AG09319 (cell line): ENCODE measurements at regions not wholly inside any gene's neighbourhood (a gene's known extent, or its start where the extent isn't known, plus 50 kb on each side); places are given as distances from the start of the nearest gene placed in this dataset.

ENCODE experiments used
- DNase-seq: peaks from one replicate; pipeline ENCODE4 v3.0.0-alpha.2; 2010; ENCODE audit warnings: low read depth; ENCODE audit errors: extremely low read depth
- TF ChIP-seq, protein P1 (sequence below): IDR thresholded peaks from 2 replicates; pipeline ENCODE4 v1.5.1; 2011; ENCODE audit warnings: low read depth, mild to moderate bottlenecking, inconsistent platforms, low read length, moderate library complexity

DNA sequence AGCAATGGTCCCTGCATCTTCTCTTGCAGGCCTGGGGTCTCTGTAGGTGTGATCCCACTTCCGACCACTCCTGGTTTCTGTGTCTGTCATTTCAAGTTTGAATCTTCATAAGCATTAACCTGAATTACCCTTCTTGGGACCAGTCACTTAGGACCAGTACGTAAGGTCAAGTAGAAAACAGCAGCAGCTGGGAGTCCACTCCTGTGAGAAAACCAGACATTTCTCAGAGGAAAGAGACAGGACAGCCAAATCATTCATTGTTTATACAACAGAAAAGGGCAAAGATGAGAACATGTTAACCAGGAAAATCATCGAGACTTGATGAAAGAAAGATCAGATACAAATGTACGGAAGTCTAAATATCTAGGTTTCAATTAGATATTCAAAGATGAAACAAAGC lies 163.0 kb downstream of the MREG start:
- TF ChIP-seq, protein P1, sequence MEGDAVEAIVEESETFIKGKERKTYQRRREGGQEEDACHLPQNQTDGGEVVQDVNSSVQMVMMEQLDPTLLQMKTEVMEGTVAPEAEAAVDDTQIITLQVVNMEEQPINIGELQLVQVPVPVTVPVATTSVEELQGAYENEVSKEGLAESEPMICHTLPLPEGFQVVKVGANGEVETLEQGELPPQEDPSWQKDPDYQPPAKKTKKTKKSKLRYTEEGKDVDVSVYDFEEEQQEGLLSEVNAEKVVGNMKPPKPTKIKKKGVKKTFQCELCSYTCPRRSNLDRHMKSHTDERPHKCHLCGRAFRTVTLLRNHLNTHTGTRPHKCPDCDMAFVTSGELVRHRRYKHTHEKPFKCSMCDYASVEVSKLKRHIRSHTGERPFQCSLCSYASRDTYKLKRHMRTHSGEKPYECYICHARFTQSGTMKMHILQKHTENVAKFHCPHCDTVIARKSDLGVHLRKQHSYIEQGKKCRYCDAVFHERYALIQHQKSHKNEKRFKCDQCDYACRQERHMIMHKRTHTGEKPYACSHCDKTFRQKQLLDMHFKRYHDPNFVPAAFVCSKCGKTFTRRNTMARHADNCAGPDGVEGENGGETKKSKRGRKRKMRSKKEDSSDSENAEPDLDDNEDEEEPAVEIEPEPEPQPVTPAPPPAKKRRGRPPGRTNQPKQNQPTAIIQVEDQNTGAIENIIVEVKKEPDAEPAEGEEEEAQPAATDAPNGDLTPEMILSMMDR: no peak

DNA sequence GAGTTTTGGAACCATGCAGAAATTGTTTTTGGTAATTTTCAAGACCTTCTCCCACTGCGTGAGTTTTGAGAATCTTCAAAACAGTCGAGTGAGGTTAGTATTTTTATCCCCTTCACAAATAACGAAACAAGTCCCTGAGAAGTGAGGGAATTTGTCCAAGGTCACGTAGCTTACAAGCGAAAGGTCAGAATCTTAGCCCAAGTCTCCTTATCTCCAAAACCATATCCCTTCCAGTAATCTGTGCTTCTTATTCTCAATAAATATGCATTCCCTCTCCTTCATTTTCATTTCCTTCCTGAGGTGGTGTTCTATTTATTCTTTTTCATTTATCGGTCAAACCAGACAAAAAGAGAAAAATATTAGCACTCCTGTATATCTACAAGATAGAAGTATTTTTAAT lies 163.6 kb downstream of the MREG start:
- no peak for DNase-seq
- TF ChIP-seq, protein P1: no peak

More for the DNA sequence above, 163.0 kb downstream of the MREG start:
- no peak for DNase-seq

DNA sequence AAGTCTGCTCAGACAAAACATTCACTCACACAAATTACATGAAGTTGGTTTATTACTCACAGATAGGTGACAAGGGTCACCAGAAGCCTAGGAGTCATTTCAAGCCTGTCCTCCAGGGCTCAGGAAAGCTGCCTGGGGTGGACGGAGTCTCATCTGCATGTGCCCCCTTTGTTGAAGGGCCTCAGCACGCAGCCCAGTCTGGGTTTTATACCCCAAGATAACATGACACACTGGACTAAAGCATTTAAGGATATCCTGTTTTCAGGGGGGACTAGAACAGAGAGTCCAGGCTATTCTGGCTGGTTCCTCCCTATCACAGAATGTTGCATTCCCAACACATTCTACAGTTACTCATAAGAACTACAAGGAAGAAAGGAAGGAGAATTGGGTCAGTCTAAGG lies 164.7 kb downstream of the MREG start:
- no peak for DNase-seq
- TF ChIP-seq, protein P1: no peak

GRCh38 chr2:215848146-215848545 lies 165.2 kb downstream of the MREG start:
- TF ChIP-seq, protein P1: no peak
- DNase-seq: no peak

- TF ChIP-seq, protein P1: no peak
- DNase-seq: no peak
These were observed 165.6 kb downstream of the MREG start for GRCh38 chr2:215847718-215848117.

- no peak for DNase-seq
- TF ChIP-seq, protein P1: no peak
These were observed 166.3 kb downstream of the MREG start for GRCh38 chr2:215847056-215847455.

DNA sequence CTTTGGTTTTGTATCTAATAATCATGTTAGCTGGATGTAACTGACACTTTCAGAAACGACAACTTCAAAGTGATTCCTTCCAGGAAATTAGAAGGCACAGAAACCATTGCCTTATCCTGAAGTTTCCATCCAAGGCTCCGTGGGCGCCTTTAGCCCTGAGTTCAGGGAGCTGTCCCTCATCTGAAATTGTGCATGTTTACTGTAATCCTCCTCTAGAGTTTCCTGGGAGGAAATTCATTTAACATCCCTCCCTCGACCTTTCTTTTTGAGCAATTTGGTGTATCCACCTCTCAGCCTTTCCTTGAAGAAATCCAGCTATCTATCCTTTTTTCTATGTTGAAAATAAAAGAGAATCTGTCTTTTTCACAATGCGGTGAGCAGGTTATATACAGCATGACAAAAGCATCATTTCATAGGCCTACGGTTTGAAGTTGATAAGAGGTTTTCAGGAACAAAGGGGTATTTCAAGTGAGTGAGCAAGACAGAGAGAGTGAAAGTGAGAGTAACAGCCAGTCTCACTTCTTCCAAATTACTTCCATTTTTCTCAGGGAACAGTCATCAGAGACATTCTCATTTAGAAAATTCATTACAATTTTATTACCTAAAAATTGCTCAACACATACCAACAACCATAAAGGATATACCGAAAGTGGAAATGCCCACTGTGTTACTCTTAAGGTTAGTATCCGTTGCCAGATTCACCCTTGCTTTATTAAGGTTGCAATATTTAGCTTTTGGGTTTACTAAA lies 167.3 kb downstream of the MREG start:
- no peak for DNase-seq
- TF ChIP-seq, protein P1: no peak
